Activated gamma-delta T cell treated with Interleukin-2 at 50 U/mL for 16 hours (primary cell): ENCODE measurements at regions not wholly inside any gene's neighbourhood (a gene's known extent, or its start where the extent isn't known, plus 50 kb on each side); places are given as distances from the start of the nearest gene placed in this dataset.

ENCODE experiments used
- DNase-seq: peaks from one replicate; pipeline ENCODE4 v3.0.0-alpha.2; 2020

DNA sequence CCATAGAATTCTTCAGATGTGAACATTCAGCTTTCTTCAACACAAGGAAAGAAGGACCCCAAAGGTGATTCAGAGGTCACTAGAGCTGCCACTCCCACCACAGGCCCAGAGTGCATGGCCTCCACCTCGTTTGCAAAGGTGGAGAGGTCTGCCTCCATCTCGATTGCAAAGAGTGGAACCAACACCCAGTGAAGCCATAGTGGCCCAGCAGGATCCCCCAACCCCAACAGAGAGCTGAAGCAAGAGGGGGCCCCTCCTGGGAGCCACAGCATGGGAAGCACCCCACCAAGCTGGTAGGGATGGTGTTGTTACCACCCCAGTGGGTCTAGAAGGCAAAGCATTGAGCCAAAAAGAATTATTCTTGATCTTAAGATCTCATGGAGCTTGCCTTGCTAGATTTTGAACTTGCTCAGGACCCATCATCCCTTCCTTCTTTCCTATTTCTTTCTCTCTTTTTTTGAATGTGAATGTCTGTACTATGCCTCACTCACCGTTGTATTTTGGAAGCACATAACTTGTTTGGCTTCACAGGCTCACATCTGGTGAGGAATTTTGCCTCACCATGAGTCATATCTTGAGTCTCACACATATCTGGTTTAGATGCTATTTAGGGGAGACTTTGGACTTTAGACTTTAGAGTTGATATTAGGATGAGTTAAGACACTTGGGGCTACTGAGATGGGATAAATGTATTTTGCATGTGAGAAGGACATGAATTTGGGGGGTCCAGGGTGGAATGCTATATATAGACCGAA lies 119.2 kb downstream of the ANKRD60 start:
- DNase-seq: no peak

DNA sequence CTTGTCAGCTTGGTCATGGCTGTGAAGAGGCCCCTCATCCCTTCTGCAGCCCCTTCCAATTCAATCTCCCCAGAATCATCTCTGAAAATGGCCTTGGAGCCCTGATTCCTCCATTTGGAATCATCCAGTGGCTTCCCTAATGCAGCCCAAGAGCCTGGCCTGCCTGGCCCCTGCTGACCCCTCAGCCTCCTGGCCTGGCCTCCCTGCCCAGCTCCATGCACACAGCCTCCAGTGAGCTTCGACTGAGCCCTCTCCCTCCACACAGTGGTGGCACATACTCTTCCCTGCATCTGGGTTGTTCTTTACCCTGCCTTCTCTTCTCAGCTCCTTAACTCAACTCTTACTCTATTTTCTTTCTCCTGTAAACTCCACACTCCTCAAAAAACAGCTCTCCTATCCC lies 120.9 kb downstream of the ANKRD60 start:
- no peak for DNase-seq

DNA sequence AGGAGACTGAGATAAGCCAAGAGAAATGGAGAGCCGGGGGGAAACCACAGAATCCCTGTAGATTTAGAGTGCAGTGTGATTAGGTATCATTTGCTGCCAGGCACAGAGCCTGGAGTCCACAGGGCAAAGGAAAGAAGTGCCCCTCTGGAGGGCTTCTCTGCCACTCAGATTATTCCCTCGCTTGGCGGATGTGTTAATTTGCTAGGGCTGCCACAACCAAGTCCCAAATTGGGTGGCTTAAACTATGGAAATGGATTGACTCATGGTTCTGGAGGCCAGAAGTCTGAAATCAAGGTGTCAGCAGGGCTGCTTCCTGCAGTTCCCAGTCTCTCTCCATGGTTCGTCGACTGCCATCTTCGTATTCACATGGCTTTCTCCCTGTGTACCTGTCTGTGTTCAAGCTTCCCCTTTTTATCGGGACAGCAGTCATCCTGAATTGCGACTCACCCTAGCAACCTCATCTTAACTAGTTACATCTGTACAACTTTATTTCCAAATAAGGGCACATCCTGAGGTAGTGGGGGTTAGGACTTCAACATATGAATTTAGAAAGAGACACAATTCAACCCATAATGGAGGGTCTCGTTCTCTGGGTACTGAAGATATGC lies 122.2 kb downstream of the ANKRD60 start:
- no peak for DNase-seq

DNA sequence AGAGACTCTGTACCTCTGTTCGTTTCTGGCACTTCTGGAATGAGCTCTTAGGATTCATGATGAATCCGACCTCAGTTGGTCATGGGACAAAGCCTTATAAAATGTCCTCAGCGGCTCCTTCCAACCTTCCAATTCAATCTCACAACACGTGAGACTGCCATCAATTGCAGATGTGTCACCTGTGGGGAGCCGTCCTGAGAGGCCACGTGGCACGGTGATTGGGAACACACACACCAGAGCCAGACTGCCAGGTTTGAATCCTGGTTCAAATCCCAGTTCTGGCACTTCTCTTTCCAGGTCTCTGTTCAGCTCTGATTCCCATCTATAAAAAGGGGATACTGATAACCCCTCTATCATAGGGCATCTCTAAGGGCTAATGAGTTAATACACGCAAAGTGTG lies 124.5 kb downstream of the ANKRD60 start:
- DNase-seq: no peak

DNA sequence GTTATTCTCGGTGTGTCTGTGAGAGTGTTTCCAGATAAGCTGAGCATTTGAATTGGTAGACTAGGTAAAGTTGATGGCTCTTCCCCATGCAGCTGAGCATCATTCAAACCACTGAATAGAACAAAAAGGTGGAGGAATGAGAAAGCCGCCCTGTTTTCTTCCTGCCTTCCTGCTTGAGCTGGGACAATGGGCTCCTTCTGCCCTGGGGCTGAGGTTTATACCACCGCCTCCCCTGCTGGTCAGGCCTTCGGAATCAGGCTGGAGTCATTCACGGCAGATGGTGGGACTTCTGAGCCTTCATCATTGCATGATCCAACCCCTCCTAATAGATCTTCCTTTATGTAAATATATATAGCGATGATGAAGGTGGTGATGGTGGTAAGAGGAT lies 124.9 kb downstream of the ANKRD60 start:
- no peak for DNase-seq

DNA sequence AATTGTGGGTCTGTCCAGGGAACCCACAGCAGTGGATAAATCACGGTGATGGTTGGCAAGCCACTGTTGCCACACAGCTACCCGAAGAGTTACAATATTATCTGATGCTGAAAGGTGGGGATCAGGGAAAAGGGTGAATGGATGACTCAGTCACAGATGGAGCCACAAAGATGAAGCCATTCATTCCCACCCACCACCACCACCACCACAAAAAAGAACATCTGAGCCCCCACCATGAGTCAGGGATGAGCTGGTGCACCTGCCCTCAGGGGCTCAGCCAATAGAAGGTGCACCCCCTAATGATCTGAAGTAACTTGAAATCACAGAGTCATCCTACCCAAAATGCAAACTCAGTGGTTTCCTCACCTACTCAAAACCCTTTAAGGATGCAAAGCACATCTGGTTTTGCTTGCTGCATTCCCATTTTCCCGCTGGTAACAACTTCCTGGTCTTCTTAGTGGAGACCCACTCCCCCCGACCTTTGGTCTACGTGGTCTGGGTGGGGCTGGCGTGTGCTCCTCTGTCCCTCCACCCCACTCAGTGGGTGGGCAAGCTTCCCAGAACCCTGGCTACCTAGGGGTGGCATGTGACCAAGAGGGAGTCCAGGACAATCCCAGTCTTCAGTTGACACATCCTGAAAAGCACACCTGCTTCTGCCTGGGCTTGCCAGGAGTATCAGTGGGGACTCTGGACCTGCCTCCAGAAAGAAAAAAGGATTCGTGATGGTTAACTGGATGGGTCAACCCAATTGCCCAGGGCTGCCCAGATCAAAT lies 125.5 kb downstream of the ANKRD60 start:
- no peak for DNase-seq

DNA sequence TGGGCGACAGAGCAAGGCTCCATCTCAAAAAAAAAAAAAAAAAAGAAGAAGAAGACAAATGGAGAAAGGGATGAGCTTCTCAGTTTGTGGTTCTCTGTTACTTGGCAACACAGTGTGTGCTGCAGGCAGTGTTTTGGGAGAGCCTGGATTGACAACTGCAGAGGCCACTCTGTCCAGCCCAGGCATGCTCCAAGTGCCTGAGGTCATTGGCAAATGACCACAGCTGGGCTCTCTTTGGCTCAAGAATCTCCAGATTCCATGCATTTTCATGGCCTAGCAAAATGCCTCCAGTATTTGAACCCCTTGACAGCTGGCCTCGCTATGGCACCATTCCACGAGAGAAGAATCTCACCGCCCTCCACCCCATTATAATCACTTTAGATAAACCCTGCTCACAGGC lies 126.2 kb downstream of the ANKRD60 start:
- DNase-seq: no peak

DNA sequence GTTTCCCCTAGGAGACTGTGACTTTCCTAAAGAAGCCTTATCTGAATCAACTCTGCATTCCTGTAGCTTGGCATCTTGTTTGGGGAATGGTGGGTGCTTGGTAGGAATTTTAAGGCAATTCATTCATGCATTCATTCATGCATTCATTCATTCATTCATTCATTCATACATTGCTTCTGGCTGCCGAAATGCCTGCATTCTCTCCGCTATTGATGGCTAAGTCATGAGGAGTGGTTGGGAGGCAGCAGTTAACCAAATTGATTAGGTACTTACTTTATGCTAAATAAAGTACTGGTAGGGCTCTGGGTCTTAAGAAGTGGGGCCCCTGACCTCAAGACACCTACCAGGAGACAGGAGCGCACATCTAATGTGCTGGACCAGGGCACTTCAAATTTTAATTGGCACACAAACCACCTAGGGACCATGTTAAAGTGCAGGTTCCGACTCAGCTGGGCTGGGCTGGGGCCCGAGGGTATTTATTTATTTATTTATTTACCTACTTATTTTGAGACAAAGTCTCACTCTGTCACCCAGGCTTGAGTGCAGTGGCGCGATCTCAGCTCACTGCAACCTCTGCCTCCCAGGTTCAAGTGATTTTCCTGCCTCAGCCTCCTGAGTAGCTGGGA lies 127.6 kb downstream of the ANKRD60 start:
- no peak for DNase-seq

DNA sequence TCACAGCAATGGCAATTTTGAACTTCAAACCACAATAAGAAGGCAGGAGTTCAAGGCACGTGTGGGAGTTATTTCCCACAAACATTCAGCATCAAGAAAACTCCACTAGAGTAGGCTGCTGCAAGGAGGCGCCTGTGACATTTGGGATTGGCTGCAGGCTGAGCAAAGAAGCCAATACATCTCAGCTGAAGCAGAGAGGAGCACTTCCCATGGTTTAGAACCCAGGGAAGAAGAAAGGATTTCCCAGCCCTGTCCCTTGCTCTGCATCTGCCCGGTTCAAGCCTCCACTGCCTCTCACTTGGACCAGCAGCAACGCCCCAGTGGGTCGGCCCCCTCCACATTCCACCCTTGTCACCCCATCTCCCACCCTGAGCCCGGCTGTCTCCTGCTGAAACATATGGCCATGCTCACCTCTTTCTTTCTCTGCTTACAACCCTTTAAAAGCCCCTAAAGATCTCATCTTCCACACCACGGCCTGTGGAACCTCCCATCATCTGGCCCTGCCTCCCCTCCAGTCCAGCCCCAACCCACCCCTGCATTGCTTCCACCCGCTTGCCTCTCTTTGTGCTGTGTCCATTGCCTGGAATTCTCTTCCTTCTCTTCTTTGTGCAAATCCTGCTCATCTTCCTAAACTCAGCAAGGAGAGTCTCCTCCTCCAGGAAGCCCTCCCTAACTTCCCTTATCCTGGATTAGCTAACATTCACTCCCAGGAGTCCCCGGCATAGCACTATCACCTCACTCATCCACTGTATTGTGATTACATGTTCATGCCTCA lies 128.3 kb downstream of the ANKRD60 start:
- DNase-seq: no peak

DNA sequence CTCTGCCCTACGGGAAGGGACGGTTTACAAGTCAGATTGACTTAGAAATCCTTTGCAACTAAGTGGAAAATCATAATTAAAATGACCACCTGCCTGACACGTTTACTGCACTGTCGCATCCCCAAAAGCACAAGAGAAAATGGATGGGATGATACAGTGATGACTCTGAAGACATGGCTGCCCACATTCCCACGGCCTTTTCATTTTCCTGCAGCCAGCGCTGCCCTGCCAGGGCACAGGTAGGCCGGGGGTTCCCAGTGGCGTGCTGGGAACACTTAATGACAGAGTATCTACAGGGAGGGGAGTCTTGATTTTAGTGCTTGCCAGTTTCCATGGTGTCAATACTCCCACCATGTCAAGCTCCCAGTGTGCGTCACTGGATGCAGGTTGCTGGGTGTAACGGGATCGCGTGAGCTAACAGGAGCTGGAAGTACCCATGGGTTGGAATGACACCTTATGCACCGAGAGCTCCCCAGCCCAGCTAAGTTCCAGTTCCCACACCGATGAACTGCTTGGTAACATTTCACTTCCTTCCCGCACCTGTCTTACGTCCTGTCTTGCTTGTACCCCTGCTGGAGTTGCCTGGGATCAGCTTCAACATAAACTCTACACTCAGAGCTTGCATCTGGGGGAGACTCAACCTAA lies 129.0 kb downstream of the ANKRD60 start:
- no peak for DNase-seq

DNA sequence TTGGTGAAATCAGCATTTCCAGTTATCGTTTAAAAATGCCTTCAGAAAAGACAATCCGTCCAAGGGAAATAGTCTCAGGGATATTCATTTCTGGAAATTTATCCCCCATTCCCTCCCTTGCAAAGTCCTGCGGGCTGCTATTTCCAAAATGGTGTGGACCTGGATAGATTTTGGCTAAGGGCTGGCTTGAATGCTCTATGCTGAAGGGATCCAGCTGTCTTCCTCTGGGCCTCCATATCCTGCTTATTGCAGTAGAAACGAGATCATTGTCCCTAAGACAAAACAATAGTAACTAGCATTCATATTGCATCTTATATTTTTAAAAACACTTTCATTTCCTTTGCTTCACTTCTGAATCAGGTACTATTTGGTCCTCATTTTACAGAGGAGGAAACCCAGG lies 129.9 kb downstream of the ANKRD60 start:
- DNase-seq: no peak

DNA sequence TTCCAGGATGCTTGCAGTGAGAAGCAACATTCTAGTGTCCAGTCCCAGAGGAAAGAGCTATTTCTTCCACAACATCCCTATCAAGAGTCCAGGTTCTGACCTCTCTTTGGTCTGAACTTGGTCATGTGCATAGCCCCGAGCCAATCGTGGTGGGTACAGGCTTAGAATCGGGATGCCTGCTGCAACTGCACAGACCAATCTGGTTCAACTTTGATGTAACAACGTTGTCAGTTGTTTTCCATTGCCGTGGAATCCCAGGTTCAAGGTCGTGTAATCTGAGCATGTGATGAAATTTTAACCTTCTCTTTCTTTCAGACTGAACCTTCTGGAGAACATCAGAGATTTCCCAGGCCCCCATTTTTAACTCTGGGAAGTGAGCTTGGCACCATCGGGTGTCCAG lies 130.5 kb downstream of the ANKRD60 start:
- no peak for DNase-seq

DNA sequence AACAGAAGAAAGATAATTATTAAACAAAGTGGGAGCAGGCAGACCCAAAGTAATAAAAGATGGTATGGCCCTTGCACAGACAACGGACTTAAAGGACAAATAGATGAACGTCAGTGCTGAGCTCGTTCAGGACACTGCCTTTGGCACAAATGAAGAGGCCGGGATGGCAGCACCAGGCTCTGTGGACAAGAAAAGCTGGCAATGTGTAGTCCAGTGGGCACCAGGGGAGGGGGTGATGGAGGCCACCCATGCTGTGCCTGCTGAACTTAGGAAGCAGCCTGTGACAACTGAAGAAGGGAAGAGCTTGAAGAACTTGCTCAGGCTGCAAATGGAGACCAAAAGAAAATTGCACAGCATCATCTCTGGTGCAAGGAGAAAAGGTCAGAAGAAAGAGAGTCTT lies 131.0 kb downstream of the ANKRD60 start:
- no peak for DNase-seq

DNA sequence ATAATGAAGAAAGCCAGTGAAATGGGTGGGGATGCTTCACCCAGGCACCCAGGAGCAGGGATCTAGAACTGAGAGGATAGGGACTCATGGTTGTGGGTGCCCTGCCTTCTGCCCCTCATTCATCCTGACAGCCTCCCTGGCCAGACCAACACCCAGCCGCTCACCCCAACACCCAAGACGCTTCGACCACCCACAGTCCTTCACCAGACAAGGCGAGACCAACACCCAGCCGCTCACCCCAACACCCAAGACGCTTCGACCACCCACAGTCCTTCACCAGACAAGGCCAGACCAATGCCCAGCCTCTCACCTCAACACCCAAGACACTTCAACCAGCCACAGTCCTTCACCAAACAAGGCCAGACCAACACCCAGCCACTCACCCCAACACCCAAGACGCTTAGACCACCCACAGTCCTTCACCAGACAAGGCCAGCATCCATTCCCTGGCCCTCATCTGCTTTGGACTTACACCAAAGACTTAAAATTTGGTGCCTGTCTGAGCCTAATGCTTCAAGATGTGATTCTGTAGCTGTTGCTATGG lies 131.5 kb downstream of the ANKRD60 start:
- no peak for DNase-seq

DNA sequence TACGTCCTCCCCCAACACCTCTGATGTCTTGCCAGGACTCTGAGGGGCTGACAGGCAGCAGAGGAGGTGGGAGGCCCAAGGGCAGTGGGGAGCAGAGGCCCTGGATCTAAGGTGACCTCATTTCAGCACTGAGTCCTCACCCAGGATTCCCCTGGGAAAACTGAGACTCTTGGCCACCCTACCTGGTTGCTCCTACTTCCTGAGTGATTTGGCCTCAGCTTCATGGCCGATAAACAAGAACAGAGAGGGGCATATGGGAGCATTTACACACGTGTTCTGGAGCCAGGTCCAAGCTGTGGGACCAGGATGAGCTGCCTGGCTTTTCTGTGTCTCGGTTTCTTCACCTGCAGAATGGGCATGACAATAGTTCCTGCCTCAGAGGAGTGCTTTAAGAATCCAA lies 133.8 kb downstream of the ANKRD60 start:
- DNase-seq: no peak

DNA sequence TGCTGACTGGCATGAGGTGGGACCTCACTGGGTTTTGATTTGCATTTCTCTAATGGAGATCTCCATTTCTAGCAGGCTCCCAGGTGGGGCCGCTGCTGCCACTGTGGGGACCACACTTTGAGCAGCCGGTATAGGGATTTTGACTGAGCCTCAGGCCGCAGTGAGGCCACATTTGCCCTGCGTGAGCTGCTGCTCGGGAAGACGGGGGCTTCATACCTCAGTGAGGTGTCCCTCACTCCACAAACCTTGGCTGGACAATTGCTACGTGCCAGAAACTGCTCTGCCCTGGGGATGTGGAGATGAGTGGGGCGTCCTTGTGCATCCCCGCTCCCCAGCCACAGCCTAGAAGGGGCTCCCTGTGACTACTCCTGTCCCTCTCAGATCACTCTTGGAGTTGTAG lies 134.3 kb downstream of the ANKRD60 start:
- DNase-seq: no peak

DNA sequence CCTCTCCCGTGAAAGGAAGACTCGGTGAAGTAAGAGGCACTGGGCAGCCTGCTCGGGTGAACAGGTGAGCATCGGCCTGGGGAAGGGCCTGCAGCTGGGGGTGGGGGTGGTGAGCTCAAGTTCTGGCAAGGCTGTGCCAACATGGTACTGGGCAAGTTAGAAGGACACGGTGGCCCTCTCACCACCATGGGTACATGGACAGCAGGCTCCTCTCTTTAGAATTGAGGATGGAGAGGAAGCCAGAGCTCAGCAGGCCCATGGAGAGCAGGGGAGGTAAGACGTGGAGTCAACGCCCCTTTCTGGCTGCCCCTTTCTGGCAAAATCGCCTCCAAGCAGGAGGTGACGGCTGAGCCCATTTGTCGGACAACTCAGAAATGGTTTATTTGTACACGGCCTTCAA lies 135.6 kb downstream of the ANKRD60 start:
- no peak for DNase-seq

DNA sequence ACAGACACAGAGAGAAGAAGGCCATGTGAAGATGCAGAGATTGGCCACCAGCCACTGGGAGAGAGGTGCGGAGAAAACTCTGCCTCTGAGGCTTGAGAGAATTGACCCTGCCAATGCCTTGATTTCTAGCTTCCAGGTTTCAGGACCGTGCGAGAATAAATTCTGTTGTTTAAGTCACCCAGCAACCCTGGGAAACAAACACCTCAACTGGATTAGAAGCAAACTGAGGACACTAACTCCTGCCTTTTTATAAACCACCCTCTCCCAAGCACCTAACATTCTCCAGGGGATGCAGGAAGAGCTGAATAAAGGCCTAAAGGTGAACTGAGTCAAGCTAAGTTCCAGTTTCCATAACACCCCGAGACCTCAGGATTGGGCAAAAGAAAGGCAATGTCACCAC lies 136.1 kb downstream of the ANKRD60 start:
- DNase-seq: no peak

DNA sequence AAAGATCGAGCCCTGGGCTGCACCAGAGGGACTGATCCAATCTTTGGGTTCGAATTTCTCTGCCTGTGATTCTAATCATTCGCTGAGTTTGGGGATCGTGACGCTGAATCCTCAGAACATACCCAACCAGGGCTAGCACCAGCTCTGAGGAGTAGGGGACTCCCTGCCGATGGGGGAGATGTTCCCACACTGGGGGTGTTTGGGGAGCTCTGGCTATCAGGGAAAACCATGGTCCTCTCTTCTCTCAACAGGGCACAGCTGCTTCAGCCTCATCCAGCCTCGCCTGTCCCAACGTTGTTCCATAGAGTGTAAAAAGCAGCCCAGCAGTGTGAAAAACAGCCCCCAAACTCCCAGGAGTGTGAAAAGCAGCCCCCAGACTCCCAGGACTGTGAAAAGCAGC lies 136.6 kb downstream of the ANKRD60 start:
- DNase-seq: no peak

DNA sequence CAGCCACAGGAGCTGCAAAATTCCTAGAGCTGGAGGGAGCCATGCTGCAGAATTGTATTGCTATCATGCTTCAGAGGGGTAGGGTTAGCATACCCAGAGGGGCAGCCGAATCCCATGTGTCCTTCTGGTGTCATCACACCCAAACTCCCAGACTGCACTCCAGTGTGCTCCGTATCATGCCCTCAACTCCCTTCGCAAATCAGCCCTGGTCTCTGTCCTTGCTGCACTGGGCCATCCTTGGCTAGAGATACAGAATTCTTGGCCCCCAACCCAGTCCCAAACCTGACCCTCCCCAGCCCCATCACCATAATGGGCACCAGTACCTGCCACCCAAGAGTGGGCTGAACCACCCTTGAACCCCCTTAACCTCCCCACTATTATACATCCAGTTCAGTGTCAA lies 138.3 kb downstream of the ANKRD60 start:
- DNase-seq: no peak

DNA sequence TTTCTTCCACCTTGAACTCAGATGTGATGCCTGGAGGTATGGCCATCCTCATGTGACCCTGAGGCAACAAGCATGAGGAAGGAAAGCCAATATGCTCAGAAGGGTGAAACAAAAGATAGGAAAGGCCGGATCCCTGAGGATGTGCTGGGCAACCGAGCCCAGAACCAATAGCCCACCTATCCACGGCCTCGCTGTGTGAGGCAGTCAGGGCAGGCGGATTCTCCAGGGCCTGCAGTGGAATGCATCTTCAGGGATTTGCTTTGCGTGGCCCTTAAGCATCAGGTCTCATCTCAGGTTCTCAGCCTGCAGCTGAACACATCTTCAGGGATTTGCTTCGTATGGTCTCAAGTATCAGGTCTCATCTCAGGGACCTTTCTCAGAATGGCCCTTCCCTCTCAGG lies 139.8 kb downstream of the ANKRD60 start:
- DNase-seq: no peak

DNA sequence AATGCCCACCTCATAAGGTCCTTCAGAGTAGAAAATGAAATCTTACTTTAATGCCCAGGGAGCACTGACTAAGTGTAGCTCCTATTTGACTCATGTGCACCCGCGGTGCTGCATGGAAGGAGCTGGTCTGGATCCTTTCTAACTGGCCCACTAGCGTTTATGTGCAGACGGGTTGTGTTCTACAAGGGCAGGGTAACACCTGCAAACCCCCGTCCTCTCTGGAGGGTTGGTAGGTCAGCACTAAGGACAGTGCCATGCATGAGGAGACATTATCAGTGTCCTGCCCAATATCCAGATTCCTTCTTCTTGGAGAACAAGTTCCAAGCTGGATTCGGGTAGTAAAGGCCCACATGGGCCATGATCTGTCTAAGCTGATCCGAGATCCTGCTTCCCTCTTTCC lies 140.3 kb downstream of the ANKRD60 start:
- DNase-seq: no peak
